ENCODE measurements at regions not wholly inside any gene's neighbourhood (a gene's known extent, or its start where the extent isn't known, plus 50 kb on each side); places are given as distances from the start of the nearest gene placed in this dataset.

- TF ChIP-seq CTCF (IDR thresholded peaks at IDR 0.05) (no peak), EZH2 (IDR thresholded peaks at IDR 0.05; ENCODE audit: borderline replicate concordance, insufficient read depth, low read depth, low read length, poor library complexity, severe bottlenecking) (no peak)
These were observed 161.5 kb downstream of the KATNAL1 start for GRCh38 chr13:30145709-30146367.

Measured in B cell (primary cell).